Activated gamma-delta T cell treated with anti-CD3 and anti-CD28 coated beads, Interleukin-2, amount 50 U/mL, for 16 hours (primary cell): ENCODE measurements at regions not wholly inside any gene's neighbourhood (a gene's known extent, or its start where the extent isn't known, plus 50 kb on each side); places are given as distances from the start of the nearest gene placed in this dataset.
A peak's percentile ranks its signal among the peaks of the same experiment; 100 is the strongest.

ENCODE experiments used
- DNase-seq: peaks from one replicate; pipeline ENCODE4 v3.0.0-alpha.2; 2020; ENCODE audit warnings: low read depth

- no peak for DNase-seq
Observed at GRCh38 chr1:186620566-186621350, 59.5 kb downstream of the PTGS2 start.

- peak; percentile 1 for DNase-seq
Observed at GRCh38 chr1:186618401-186619170, 61.6 kb downstream of the PTGS2 start.

- no peak for DNase-seq
Observed at GRCh38 chr1:186617926-186618325, 62.3 kb downstream of the PTGS2 start.

DNA sequence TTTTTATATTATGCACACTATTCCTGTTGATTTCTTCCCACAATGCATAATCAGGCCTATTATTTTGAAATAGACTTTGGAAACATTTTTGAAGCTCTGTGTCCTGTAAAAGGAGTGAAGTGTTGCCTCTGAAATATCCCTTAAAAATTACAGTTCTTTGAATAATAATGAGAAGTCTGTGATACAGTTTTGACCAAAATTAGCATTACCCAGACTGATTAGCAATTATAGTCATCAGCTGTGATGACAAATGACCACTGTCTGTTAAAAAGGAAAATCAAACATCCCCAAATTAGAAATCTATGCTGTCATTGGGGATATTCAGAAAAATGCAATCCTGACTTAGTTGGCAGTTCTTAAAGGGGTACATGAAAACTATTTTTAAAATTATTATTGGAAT, 63.7 kb downstream of the PTGS2 start:
- DNase-seq = no peak

- no peak for DNase-seq
Observed at GRCh38 chr1:186615332-186615731, 64.9 kb downstream of the PTGS2 start.

- no peak for DNase-seq
Observed at GRCh38 chr1:186611156-186611555, 69.1 kb downstream of the PTGS2 start.

DNA sequence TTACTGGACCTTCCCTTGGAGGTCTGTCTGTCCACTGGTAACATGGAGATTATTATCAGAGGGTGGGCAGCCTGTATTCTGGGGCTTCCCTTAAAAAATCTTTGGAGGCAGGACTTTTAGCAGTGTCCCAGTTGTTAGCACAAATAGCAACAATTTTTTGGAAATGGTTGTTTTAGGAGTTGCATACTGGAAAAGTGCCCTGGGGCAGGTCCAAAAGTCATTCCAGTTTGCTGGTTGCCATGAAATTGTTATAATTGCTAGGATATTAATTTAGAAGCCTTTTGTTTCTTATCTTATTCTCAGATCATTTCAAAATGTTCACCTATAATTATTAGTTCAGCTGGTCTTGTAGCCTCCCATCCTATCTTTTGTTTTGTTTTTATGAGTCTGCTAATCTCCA, 71.0 kb downstream of the PTGS2 start:
- no peak for DNase-seq

DNA sequence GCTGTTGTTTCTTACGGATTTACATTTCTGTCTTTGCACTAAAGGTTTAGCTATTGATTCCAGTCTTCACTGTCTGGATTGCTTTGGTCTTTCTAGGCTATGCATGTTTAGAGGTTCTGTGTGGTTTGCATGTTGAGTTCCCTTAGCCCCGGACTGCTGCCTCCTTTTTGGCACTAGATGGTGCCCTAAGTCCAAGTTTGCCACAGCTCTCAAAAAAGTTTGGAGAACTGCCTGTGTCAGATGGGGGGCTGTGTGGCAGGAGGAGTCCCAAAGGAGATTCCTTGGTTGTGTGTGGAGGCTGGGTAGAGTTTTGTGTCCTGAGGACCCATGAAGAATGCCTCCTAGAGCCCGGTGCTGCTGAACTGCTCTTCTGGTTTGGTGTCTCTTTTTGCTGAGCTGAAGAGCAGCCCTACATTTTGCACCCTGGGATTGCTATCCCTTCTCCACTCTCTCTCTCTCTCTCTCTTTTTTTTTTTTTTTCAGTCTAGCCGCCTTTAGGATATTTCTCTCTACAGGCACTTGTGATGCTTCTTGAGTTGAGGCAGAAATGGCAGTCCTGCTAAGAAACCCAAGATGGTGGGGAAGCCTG, 74.4 kb downstream of the PTGS2 start:
- no peak for DNase-seq

- DNase-seq = no peak
Observed at GRCh38 chr1:186595969-186596368, 84.3 kb downstream of the PTGS2 start.

DNA sequence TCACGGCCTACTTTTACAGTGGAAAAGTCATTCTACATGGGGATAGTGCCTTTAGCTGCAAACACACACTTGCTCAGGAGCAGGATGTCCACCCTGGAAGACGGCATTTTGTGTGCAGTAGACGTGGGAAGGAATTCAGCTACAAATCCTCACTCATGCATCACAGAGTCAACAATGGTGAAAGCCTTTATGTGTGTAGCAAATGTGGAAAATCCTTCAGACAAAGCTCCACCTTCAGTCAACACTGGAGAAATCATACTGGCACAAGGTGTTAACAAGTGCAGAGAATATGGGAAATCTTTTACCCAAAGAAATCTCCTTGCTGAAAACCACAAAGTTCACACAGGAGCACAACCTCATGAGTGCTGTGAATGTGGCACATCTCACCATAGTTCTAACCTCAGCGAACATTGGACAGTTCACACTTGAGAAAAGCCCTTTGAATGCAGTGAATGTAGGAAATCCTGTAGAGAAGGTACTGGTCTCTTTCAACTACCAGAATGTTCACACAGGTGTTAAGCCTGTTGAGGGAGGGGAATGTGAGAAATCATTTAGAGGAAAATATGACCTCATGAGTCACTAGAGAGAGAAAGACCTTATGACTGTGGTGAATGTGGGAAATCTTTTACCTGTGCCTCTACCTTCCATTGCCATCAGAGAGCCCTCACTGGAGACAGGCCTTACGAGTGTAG, 101.8 kb downstream of the PTGS2 start:
- no peak for DNase-seq

- no peak for DNase-seq
Observed at GRCh38 chr1:186577633-186578032, 102.6 kb downstream of the PTGS2 start.

GRCh38 chr1:186577216-186577615, 103.0 kb downstream of the PTGS2 start:
- no peak for DNase-seq

DNA sequence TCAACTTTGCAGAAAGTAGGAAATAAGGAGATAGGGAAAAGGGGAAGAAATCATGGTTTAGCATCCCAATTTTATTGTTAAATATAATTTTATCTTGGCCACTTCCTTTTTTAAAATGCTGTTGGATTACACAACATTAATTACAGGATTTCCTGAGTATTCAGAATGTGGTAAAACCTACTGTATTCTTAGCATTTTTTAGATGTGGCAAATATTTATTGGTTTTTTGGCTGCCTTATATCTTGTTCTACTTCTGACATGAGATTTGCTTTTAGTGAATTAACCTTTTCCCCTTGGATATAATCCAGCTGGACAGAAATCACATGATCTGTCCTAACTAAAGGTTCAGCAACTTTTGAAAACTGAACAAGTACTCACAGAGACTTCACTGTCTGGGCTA, 104.9 kb downstream of the PTGS2 start:
- DNase-seq = no peak

DNA sequence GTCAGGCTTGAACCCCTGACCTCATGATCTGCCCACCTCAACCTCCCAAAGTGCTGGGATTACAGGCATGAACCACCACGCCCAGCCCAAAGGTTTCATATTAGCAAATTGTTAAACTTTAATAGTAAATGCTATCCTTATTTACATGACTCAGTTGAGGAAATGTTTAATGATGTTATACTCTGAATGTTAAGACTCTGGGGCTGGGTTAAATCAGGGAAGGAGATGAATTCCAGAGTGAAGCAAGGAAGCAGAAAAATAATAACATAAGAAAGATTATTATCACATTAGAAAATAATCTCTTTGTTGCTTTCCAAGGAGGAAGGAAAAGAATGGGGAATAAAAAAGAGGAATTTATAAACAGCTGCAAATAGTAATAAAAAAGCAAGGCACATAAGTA, 105.3 kb downstream of the PTGS2 start:
- no peak for DNase-seq

- no peak for DNase-seq
Observed at GRCh38 chr1:186572509-186572908, 107.7 kb downstream of the PTGS2 start.

DNA sequence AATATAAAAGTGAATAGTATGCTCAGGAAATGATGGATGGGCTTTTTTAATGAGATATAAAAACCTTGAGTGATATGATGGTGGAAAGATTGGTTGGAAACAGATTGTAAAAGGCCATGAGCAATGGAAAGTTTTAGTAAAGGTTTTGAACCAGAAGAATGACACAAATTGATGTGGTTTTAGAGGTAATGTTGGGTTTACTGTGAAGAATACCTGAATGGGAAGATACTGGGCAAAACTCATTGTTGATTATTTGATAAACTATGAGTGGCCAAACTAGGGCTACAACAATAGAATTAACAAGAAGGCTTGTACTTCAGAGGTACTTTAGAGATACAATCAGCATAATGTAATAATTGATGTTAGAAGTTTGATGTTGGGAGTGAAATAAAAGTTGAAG, 108.5 kb downstream of the PTGS2 start:
- DNase-seq = no peak

- DNase-seq = no peak
Observed at GRCh38 chr1:186569856-186570255, 108.9 kb upstream of the PDC start.

DNA sequence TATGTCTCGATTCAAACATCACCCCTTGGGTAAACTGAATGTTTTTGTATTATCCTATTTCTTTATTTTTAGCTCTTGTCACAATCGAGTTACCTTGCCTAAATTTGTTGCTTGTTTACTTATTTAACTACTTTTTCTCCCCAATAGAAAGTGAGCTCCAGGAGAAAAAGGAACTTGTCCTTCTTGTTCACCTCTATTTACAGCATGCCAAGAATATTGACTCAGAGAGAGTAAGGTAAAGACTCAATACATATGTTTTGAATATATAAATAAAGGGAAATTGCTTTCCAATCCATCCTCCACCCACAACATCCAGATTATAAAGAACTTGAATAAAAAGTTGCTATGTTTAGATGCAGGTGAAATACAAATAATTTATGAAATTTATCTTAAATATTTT, 107.3 kb upstream of the PDC start:
- no peak for DNase-seq

DNA sequence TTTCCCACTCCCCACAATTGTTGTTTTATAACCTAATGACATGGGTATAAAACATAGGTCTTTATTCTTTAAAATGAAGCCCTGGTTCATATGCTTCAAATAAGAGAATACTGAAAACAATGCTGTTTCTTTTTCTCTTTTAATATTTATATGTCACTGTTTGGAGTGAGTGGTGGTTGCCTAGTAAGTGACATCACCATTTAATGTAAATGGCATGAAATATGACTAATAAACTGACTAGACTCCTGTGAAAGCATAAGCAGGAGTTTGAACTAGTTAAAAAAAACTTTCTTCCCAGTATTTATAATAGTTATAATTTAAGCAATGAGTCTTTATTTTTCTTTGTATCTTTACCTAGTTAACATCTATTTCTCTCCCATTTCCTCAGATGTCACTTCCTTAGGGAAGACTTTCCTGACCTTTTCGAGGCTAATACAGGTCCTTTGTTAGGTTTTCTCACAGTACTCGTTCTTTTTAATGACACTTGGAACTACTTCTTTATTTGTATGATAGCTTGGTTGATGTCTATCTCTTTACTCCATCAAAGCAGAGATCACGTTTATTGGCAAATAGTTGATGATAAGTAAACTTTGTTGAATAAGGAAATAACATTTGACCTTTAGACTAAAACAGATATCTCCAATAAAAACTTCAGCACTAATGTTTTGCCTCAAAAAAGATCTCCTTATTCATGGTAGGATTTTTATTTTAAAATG, 105.4 kb upstream of the PDC start:
- DNase-seq = no peak

DNA sequence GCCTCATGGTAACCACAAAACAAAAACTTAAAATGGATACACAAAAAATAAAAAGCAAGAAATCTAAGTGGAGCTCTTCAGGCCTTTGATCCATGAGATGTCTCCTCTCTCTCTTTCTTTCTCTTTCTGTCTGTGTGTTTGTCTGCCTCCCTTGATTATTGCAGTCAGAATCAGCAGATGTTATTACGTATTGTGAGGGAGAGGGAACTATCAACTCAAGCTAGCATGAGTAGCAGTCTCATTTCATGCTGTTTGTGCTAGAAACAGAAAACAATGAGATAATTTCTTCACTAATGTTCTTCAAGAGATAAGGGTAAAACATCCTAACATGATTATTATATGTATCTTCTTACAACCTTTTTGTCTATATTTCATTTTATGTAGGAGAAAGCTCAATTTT, 103.7 kb upstream of the PDC start:
- DNase-seq = no peak

- DNase-seq = no peak
Observed at GRCh38 chr1:186559601-186560116, 98.7 kb upstream of the PDC start.
